ENCODE measurements at regions not wholly inside any gene's neighbourhood (a gene's known extent, or its start where the extent isn't known, plus 50 kb on each side); places are given as distances from the start of the nearest gene placed in this dataset.
A peak's percentile ranks its signal among the peaks of the same experiment; 100 is the strongest.

DNA sequence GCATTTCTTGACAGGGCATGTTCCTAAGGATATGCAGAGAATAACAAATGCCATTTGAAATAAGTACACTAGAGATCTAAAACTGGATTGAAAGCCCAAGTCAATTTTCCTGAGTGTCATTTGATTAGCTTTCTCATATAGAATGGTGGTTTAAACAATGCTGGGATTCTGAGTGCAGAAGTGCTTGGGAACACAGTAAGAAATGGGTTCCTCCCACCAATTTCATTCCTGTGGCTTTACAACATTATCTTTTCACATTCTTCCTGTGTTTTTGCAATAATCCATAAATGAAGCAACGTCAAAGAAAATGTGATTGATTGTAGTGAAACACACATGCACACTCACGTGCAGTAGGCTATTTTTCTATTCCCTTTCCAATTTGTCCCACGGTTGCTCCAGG, 1858.4 kb upstream of the PIK3C3 start:
- no peak overlapping the region for H3K27ac Mint-ChIP-seq
- Histone ChIP-seq H3K9me3 (ENCODE audit: low read depth) (no peaks in the 10 kb centered on the region), H3K27ac (no peak overlapping the region), H3K4me2 (no peak overlapping the region), H4K20me1 (ENCODE audit: low read depth) (no peaks in the 10 kb centered on the region), H3K9ac (no peak overlapping the region), H3K4me1 (peaks cover 4% of the 10 kb centered on the region), H3K27me3 (no peaks in the 10 kb centered on the region), H3K4me3 (no peak overlapping the region), H2AFZ (replicated peaks) (no peak overlapping the region), H3F3A (ENCODE audit: low read depth) (no peaks in the 10 kb centered on the region), H3K36me3 (no peaks in the 10 kb centered on the region), H3K79me2 (ENCODE audit: low read depth) (no peaks in the 10 kb centered on the region)
- DNase-seq (ENCODE audit: low spot score): no peak
- TF ChIP-seq, protein P1, sequence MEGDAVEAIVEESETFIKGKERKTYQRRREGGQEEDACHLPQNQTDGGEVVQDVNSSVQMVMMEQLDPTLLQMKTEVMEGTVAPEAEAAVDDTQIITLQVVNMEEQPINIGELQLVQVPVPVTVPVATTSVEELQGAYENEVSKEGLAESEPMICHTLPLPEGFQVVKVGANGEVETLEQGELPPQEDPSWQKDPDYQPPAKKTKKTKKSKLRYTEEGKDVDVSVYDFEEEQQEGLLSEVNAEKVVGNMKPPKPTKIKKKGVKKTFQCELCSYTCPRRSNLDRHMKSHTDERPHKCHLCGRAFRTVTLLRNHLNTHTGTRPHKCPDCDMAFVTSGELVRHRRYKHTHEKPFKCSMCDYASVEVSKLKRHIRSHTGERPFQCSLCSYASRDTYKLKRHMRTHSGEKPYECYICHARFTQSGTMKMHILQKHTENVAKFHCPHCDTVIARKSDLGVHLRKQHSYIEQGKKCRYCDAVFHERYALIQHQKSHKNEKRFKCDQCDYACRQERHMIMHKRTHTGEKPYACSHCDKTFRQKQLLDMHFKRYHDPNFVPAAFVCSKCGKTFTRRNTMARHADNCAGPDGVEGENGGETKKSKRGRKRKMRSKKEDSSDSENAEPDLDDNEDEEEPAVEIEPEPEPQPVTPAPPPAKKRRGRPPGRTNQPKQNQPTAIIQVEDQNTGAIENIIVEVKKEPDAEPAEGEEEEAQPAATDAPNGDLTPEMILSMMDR (IDR thresholded peaks at IDR 0.05): no peak
- TF ChIP-seq EZH2 (IDR thresholded peaks at IDR 0.05) (no peak), EZH2phosphoT487 (IDR thresholded peaks at IDR 0.05) (no peak)
- H3K4me3 Mint-ChIP-seq: no peak overlapping the region
- H3K27me3 Mint-ChIP-seq (ENCODE audit: insufficient read depth, low read depth): peaks cover 2% of the 10 kb centered on the region
- H3K4me1 Mint-ChIP-seq: peaks cover 5% of the 10 kb centered on the region
- no peaks in the 10 kb centered on the region for H3K9me3 Mint-ChIP-seq
- no peaks in the 10 kb centered on the region for H3K36me3 Mint-ChIP-seq

DNA sequence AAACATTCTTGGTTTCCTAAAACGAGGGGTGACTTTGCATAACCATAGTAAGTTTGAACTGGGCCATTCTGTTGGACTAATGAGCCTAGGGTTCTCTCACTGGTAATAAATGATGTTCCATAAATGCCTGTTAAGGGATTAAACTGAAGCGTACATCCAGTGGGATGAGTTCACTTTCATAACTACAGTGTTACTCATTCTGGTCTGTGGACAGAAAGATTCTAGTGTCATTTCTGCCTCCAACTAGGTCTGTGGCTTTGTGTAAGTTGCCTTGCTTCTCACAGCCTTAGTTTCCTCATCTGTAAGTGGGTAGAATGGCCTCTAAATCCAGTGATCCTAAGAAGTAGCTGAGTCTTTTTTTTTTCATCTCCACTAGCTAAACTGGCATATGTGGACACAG, 1860.6 kb upstream of the PIK3C3 start:
- H3F3A ChIP-seq (ENCODE audit: low read depth): no peaks in the 10 kb centered on the region
- DNase-seq (ENCODE audit: low spot score): no peak
- no peaks in the 10 kb centered on the region for H3K79me2 ChIP-seq (ENCODE audit: low read depth)
- H2AFZ ChIP-seq (replicated peaks): no peak overlapping the region
- peaks cover 2% of the 10 kb centered on the region for H3K9me3 Mint-ChIP-seq
- H3K27ac ChIP-seq: no peak overlapping the region
- no peaks in the 10 kb centered on the region for H3K36me3 ChIP-seq
- no peak overlapping the region for H3K27ac Mint-ChIP-seq
- no peak overlapping the region for H3K9ac ChIP-seq
- no peak overlapping the region for H3K4me3 ChIP-seq
- H3K36me3 Mint-ChIP-seq: no peaks in the 10 kb centered on the region
- H3K27me3 ChIP-seq: no peaks in the 10 kb centered on the region
- TF ChIP-seq EZH2 (IDR thresholded peaks at IDR 0.05) (no peak), EZH2phosphoT487 (IDR thresholded peaks at IDR 0.05) (no peak)
- TF ChIP-seq, protein P1 (IDR thresholded peaks at IDR 0.05): no peak
- H3K4me1 ChIP-seq: peaks cover 4% of the 10 kb centered on the region
- peaks cover 2% of the 10 kb centered on the region for H3K27me3 Mint-ChIP-seq (ENCODE audit: insufficient read depth, low read depth)
- H4K20me1 ChIP-seq (ENCODE audit: low read depth): no peaks in the 10 kb centered on the region
- H3K4me3 Mint-ChIP-seq: no peak overlapping the region
- H3K4me1 Mint-ChIP-seq: peaks cover 4% of the 10 kb centered on the region
- H3K9me3 ChIP-seq (ENCODE audit: low read depth): no peaks in the 10 kb centered on the region
- no peak overlapping the region for H3K4me2 ChIP-seq

DNA sequence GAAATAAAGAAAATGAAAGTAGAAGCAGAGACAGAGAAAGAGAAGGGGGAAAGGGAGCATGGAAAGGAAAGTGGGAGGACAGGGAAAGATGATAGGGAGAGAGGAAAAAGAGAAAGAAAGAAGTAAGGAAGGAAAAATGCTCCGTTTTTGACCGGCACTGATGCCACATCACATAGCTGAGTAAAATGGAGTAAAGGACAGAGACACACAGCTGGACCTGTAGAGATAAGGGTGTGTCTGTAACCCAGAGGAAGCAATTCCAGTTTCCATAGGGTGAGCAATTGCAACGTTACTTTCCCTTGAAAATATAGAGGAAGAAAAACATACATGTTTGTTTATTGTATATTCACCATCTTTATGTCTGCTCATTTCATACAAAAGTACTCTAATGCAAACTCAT, 1866.9 kb upstream of the PIK3C3 start:
- no peaks in the 10 kb centered on the region for H4K20me1 ChIP-seq (ENCODE audit: low read depth)
- H3K9me3 Mint-ChIP-seq: peaks cover 2% of the 10 kb centered on the region
- peak overlapping the region; percentile 54 for H2AFZ ChIP-seq (replicated peaks)
- no peak overlapping the region for H3K4me2 ChIP-seq
- H3K27me3 ChIP-seq: no peaks in the 10 kb centered on the region
- no peaks in the 10 kb centered on the region for H3F3A ChIP-seq (ENCODE audit: low read depth)
- no peaks in the 10 kb centered on the region for H3K27me3 Mint-ChIP-seq (ENCODE audit: insufficient read depth, low read depth)
- H3K4me1 ChIP-seq: peaks cover 5% of the 10 kb centered on the region
- no peak overlapping the region for H3K4me3 ChIP-seq
- H3K79me2 ChIP-seq (ENCODE audit: low read depth): no peaks in the 10 kb centered on the region
- TF ChIP-seq EZH2 (IDR thresholded peaks at IDR 0.05) (no peak), EZH2phosphoT487 (IDR thresholded peaks at IDR 0.05) (no peak)
- TF ChIP-seq, protein P1 (IDR thresholded peaks at IDR 0.05): no peak
- no peaks in the 10 kb centered on the region for H3K9me3 ChIP-seq (ENCODE audit: low read depth)
- no peak overlapping the region for H3K27ac Mint-ChIP-seq
- H3K9ac ChIP-seq: no peak overlapping the region
- no peak for DNase-seq (ENCODE audit: low spot score)
- H3K27ac ChIP-seq: no peak overlapping the region
- no peak overlapping the region for H3K4me3 Mint-ChIP-seq
- H3K4me1 Mint-ChIP-seq: no peaks in the 10 kb centered on the region
- no peaks in the 10 kb centered on the region for H3K36me3 Mint-ChIP-seq
- H3K36me3 ChIP-seq: no peaks in the 10 kb centered on the region
